Erythroblast (primary cell): ENCODE measurements at regions not wholly inside any gene's neighbourhood (a gene's known extent, or its start where the extent isn't known, plus 50 kb on each side); places are given as distances from the start of the nearest gene placed in this dataset.

Experiments used
- DNase-seq, 2 experiments: peaks; one replicate each; lab custom pipeline; 2025; lab: John Stamatoyannopoulos, UW
- GATA1 ChIP-seq: IDR thresholded peaks from 2 replicates; pipeline ENCODE4 v1.6.1; 2011; ENCODE audit warnings: low read depth, mild to moderate bottlenecking, control low read depth, low read length, moderate library complexity
- POLR2A ChIP-seq: IDR thresholded peaks from 2 replicates; pipeline ENCODE4 v1.6.1; 2011; ENCODE audit warnings: mild to moderate bottlenecking, low read length

- DNase-seq, result no peak
- no peak for TF ChIP-seq POLR2A
- TF ChIP-seq GATA1, result no peak
Measured at GRCh38 chr10:78508955-78509748, 475.5 kb downstream of the RPS24 start.

- no peak for DNase-seq
- TF ChIP-seq POLR2A, result no peak
- TF ChIP-seq GATA1, result no peak
Measured at GRCh38 chr10:78510566-78511323, 477.1 kb downstream of the RPS24 start.

GRCh38 chr10:78511324-78512204 lies 477.9 kb downstream of the RPS24 start:
- no peak for DNase-seq
- no peak for TF ChIP-seq POLR2A
- TF ChIP-seq GATA1, result no peak

- DNase-seq, result no peak
- TF ChIP-seq POLR2A, result no peak
- no peak for TF ChIP-seq GATA1
Measured at GRCh38 chr10:78512205-78512550, 478.5 kb downstream of the RPS24 start.

- TF ChIP-seq POLR2A, result no peak
- TF ChIP-seq GATA1, result no peak
- DNase-seq, result no peak
Measured at GRCh38 chr10:78513330-78513729, 479.7 kb downstream of the RPS24 start.

GRCh38 chr10:78513986-78514385 lies 480.3 kb downstream of the RPS24 start:
- DNase-seq, result no peak
- TF ChIP-seq POLR2A (no peak), GATA1 (no peak)

- TF ChIP-seq GATA1, result no peak
- no peak for TF ChIP-seq POLR2A
Measured at GRCh38 chr10:78514459-78514858, 480.8 kb downstream of the RPS24 start.

GRCh38 chr10:78515038-78515872 lies 481.6 kb downstream of the RPS24 start:
- no peak for DNase-seq
- TF ChIP-seq POLR2A (no peak), GATA1 (no peak)

More at GRCh38 chr10:78514459-78514858, 480.8 kb downstream of the RPS24 start:
- no peak for DNase-seq

GRCh38 chr10:78515873-78516153 lies 482.1 kb downstream of the RPS24 start:
- TF ChIP-seq GATA1 (no peak), POLR2A (no peak)
- no peak for DNase-seq

- DNase-seq, result no peak
- TF ChIP-seq GATA1 (no peak), POLR2A (no peak)
Measured at GRCh38 chr10:78516236-78516635, 482.6 kb downstream of the RPS24 start.

- DNase-seq, result no peak
- TF ChIP-seq POLR2A (no peak), GATA1 (no peak)
Measured at GRCh38 chr10:78516756-78517155, 483.1 kb downstream of the RPS24 start.

GRCh38 chr10:78518224-78518623 lies 484.6 kb downstream of the RPS24 start:
- no peak for DNase-seq
- no peak for TF ChIP-seq GATA1
- TF ChIP-seq POLR2A, result no peak

GRCh38 chr10:78520737-78521430 lies 487.2 kb downstream of the RPS24 start:
- TF ChIP-seq GATA1 (no peak), POLR2A (no peak)
- DNase-seq, result peak in 1 of 2 experiments; percentile 7
